ENCODE measurements at regions not wholly inside any gene's neighbourhood (a gene's known extent, or its start where the extent isn't known, plus 50 kb on each side); places are given as distances from the start of the nearest gene placed in this dataset.

DNA sequence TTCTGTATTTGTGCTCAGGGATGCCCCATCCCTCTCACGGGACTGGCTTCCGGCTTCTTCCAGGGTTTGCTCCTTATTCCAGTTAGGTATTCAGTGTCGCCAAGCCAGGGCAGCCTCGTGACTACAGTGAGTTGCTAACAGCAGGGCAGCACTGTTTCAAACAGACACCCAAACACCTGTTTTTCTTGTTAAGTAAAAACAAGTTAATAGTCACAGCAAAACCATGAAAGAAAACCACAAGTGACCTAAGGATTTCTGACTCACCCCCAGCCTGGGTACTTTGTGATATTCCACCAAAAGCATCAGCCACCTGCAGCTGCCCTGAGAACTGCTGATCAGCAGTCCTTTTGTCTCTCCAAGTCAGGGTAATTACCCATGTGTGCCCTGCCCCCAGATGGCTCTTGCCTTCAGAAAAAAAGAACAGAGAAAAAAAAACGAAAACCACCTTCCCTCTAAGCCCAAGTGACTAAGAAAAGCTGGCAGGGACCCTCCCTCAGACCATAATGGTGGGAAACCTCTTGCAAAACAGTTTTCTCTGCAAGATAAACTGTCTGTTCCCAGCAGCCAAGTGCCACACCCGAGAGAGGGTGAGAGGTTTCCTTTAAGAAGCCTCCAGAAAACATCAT, 178.2 kb downstream of the ANAPC1 start:
- Histone ChIP-seq H3K9me3 (no peaks in the 10 kb centered on the region), H3K36me3 (no peaks in the 10 kb centered on the region), H3K27ac (peak overlapping the region; percentile 27 to 78 (median 66)), H3K27me3 (no peaks in the 10 kb centered on the region), H3K4me1 (peaks cover 50 to 55% of the 10 kb centered on the region in 2 donors), H3K4me3 (no peak overlapping the region)
- in situ Hi-C loops (cut with MboI; ENCODE audit: low sequenced_read_pairs in 4 of 4) (loop anchor here (10.0 to 25.0 kb wide), 5 partner anchors 81 to 919 kb away; partner anchors contain the start of gene BCL2L11 (in 2 of the 4)), intact Hi-C loops (cut with DNase I; ENCODE audit: low total_unique reads) (loop anchor here (10.0 kb wide), 1 partner anchor 581 kb away; the partner anchor contains the start of gene BCL2L11)
- TF ChIP-seq, protein P1, sequence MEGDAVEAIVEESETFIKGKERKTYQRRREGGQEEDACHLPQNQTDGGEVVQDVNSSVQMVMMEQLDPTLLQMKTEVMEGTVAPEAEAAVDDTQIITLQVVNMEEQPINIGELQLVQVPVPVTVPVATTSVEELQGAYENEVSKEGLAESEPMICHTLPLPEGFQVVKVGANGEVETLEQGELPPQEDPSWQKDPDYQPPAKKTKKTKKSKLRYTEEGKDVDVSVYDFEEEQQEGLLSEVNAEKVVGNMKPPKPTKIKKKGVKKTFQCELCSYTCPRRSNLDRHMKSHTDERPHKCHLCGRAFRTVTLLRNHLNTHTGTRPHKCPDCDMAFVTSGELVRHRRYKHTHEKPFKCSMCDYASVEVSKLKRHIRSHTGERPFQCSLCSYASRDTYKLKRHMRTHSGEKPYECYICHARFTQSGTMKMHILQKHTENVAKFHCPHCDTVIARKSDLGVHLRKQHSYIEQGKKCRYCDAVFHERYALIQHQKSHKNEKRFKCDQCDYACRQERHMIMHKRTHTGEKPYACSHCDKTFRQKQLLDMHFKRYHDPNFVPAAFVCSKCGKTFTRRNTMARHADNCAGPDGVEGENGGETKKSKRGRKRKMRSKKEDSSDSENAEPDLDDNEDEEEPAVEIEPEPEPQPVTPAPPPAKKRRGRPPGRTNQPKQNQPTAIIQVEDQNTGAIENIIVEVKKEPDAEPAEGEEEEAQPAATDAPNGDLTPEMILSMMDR (IDR thresholded peaks at IDR 0.05 in 4 of 5, conservative IDR thresholded peaks at IDR 0.05 in 1 of 5) = no peak
- TF ChIP-seq POLR2A (IDR thresholded peaks at IDR 0.05) = no peak
- DNase-seq (peak; percentile 81 to 90), ATAC-seq (peak; percentile 58 to 80)

DNA sequence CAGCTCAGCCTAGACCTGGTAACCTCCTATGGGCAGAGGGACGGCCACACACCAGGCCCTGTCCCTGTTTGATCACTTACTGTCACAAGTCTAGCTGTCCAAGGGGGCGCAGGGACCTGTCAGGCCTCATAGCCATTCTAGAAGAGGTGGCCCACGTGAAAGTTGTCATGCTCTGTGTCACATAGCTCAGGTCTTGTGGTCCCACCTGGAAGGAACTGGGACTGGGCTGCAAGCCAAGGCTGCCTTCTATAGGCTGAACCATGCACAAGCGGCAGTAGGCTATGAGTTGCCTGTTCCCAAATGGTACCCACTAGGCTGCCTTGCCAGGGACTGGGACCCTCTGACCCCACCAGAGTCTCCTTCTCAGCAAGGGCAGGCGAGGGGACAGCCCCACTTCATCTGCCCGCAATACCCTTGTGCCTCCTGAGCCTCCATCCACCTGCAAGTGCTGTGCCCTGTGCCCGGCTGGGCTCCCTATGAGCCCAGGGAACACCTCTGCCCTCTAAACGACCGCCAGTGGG, 177.5 kb downstream of the ANAPC1 start:
- Histone ChIP-seq H3K4me1 (peaks cover 50 to 55% of the 10 kb centered on the region in 2 donors), H3K4me3 (no peak overlapping the region), H3K27me3 (no peaks in the 10 kb centered on the region), H3K9me3 (no peaks in the 10 kb centered on the region), H3K36me3 (no peaks in the 10 kb centered on the region), H3K27ac (peak overlapping the region; percentile 27 to 78 (median 66))
- intact Hi-C loops (cut with DNase I; ENCODE audit: low total_unique reads) (loop anchor here (10.0 kb wide), 1 partner anchor 582 kb away; the partner anchor contains the start of gene BCL2L11), in situ Hi-C loops (cut with MboI; ENCODE audit: low sequenced_read_pairs in 4 of 4) (loop anchor here (10.0 to 25.0 kb wide), 5 partner anchors 82 to 919 kb away; partner anchors contain the start of gene BCL2L11 (in 2 of the 4))
- DNase-seq (peak in 1 of 2 donors; percentile 24), ATAC-seq (no peak)
- no peak for TF ChIP-seq POLR2A (IDR thresholded peaks at IDR 0.05)
- TF ChIP-seq, protein P1 (IDR thresholded peaks at IDR 0.05 in 4 of 5, conservative IDR thresholded peaks at IDR 0.05 in 1 of 5) = no peak

DNA sequence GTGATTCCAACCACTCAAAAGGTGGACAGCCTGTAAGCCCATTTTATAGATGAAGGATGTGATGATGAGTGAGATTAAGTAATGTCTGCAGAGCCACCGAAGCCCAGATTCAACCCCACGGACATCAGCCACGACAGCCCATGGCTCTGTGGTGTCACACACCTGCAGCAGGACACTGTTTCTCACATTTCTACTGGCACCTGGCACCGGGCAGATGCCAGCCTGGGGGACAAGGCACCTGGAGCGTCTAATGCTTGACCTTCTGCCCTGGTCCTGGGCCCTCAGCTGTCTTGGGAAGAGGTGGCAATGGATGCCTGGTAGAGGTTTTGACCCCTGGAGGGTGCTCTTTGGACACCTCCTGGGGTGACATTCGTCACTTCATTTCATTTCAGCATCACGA, 176.3 kb downstream of the ANAPC1 start:
- H3K9me3 ChIP-seq = no peaks in the 10 kb centered on the region
- in situ Hi-C loops (cut with MboI; ENCODE audit: low sequenced_read_pairs in 4 of 4) (loop anchor here (10.0 to 25.0 kb wide), 5 partner anchors 83 to 920 kb away; partner anchors contain the start of gene BCL2L11 (in 2 of the 4)), intact Hi-C loops (cut with DNase I; ENCODE audit: low total_unique reads) (loop anchor here (10.0 kb wide), 1 partner anchor 583 kb away; the partner anchor contains the start of gene BCL2L11)
- peaks cover 40 to 49% of the 10 kb centered on the region in 2 donors for H3K4me1 ChIP-seq
- no peak for TF ChIP-seq POLR2A (IDR thresholded peaks at IDR 0.05)
- TF ChIP-seq, protein P1 (IDR thresholded peaks at IDR 0.05 in 4 of 5, conservative IDR thresholded peaks at IDR 0.05 in 1 of 5) = no peak
- no peak overlapping the region for H3K4me3 ChIP-seq
- DNase-seq = no peak
- H3K27me3 ChIP-seq = no peaks in the 10 kb centered on the region
- ATAC-seq = no peak
- H3K27ac ChIP-seq = no peak overlapping the region
- no peaks in the 10 kb centered on the region for H3K36me3 ChIP-seq

DNA sequence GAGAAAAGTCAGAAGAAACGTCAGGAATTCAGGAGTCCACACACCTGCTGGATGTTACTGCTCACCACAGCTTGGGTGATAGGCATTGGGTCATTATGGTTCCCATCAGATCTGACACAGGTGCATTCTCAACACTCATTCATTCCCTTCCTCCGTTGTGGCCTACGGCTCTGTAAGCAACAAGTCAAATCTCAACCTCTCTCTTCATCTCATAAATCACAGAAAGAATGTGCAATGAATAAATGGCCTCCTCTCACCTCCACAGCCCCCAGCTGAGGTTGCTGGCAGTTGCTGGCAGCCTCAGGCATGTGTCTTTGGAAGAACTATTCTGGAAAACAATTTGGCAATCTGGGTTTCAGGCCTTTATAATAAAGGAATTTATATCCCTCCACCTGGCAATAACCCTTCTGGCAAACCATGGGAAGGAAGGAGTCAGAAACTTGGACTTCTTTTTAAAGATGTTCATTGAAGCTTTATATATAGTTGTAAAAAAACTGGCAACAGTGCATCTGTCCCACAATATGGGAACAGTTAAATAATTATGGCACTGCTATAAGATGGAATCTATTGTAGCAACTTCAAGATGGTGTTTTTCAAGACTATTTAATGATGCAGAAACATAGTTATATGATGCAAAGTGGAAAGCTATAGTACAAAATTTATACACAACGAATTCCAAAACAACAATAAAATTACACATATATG, 175.4 kb downstream of the ANAPC1 start:
- no peak for ATAC-seq
- no peak overlapping the region for H3K27ac ChIP-seq
- no peaks in the 10 kb centered on the region for H3K36me3 ChIP-seq
- peaks cover 31 to 40% of the 10 kb centered on the region in 2 donors for H3K4me1 ChIP-seq
- TF ChIP-seq, protein P1 (IDR thresholded peaks at IDR 0.05 in 4 of 5, conservative IDR thresholded peaks at IDR 0.05 in 1 of 5) = no peak
- no peak for TF ChIP-seq POLR2A (IDR thresholded peaks at IDR 0.05)
- no peak for DNase-seq
- H3K27me3 ChIP-seq = no peaks in the 10 kb centered on the region
- intact Hi-C loops (cut with DNase I; ENCODE audit: low total_unique reads) = loop anchor here (10.0 kb wide), 1 partner anchor 584 kb away; the partner anchor contains the start of gene BCL2L11
- in situ Hi-C loops (cut with MboI; ENCODE audit: low sequenced_read_pairs in 4 of 4) = loop anchor here (10.0 to 25.0 kb wide), 5 partner anchors 84 to 921 kb away; partner anchors contain the start of gene BCL2L11 (in 2 of the 4)
- no peak overlapping the region for H3K4me3 ChIP-seq
- H3K9me3 ChIP-seq = no peaks in the 10 kb centered on the region
